Fibroblast of the aortic adventitia (primary cell): ENCODE measurements at regions not wholly inside any gene's neighbourhood (a gene's known extent, or its start where the extent isn't known, plus 50 kb on each side); places are given as distances from the start of the nearest gene placed in this dataset.
A peak's percentile ranks its signal among the peaks of the same experiment; 100 is the strongest.

Experiments used
- DNase-seq: peaks from one replicate; pipeline ENCODE4 v3.0.0-alpha.2; 2010; ENCODE audit warnings: low read depth
- H3K4me3 ChIP-seq: 2 replicates; pipeline ENCODE4 v1.5.1; 2011; ENCODE audit warnings: low read depth, mild to moderate bottlenecking, control low read depth, low read length, moderate library complexity
- CTCF ChIP-seq: IDR thresholded peaks from 2 replicates; pipeline ENCODE4 v1.5.1; 2011; ENCODE audit warnings: mild to moderate bottlenecking, low read length, control low read depth, inconsistent platforms; ENCODE audit not compliant: insufficient read depth

- TF ChIP-seq CTCF = no peak
- DNase-seq = peak; percentile 88
- no peak overlapping the region for H3K4me3 ChIP-seq
These were observed 159.8 kb upstream of the TSC22D2 start for GRCh38 chr3:150248116-150248887.

GRCh38 chr3:150247441-150247840 is 160.7 kb upstream of the TSC22D2 start:
- H3K4me3 ChIP-seq = no peak overlapping the region
- DNase-seq = no peak
- no peak for TF ChIP-seq CTCF

- no peak overlapping the region for H3K4me3 ChIP-seq
- TF ChIP-seq CTCF = no peak
- DNase-seq = peak; percentile 44
These were observed 164.6 kb upstream of the TSC22D2 start for GRCh38 chr3:150243466-150243865.

GRCh38 chr3:150242220-150242936 is 165.7 kb upstream of the TSC22D2 start:
- TF ChIP-seq CTCF = no peak

DNA sequence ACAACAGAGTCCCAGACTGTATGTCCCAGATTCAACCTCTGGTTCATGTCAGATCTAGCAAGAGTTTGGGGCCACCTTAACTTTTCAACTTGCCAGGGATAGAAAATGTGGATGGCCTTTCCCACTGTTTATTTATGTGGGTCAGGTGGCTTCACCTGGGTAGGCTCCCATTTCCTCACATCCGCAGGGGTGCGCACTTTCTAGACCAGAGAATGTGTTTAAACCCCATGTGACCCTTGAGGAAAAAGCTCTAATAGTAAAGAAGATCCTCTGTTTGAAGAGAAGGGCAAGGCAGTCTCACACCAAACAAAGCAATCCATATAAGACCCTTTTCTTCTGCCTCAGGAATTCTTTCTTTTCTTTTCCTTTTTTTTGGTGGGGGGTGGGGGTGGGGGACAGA is 167.2 kb upstream of the TSC22D2 start:
- no peak for DNase-seq
- TF ChIP-seq CTCF = no peak
- no peak overlapping the region for H3K4me3 ChIP-seq

More at GRCh38 chr3:150242220-150242936, 165.7 kb upstream of the TSC22D2 start:
- no peak overlapping the region for H3K4me3 ChIP-seq
- DNase-seq = no peak

DNA sequence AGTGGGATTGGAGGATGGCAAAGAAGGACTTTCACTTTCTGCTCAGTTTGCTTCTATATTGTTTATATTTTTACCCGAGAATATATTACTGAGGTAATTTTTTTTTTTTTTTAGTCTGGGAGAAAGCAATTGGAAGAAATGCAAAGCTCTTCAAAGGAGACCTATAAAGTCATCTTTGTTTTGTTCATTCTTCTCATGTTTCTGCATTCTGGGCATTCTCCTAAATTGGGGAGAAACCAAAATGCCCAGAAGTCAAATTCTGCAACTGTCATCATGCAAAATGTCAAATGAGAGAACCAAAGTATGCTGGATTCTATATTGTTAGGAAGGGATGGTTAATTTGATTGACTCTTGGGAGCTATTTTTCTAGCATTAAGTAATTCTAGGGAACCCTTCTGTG is 168.3 kb upstream of the TSC22D2 start:
- H3K4me3 ChIP-seq = no peak overlapping the region
- no peak for TF ChIP-seq CTCF
- DNase-seq = no peak
